A549 (cell line): ENCODE measurements at regions not wholly inside any gene's neighbourhood (a gene's known extent, or its start where the extent isn't known, plus 50 kb on each side); places are given as distances from the start of the nearest gene placed in this dataset.

Experiments used
- ATAC-seq, 2 experiments: fragments of 200-7000 bp in 1 of 2; fragments of >200 bp in 1 of 2; cut with Nextera tagmentation in 1 of 2; cut with Tn5 transposase in 1 of 2; 3 replicates each; pipeline versions ENCODE4 v1.8.0 to v1.9.1; 2018 to 2020; ENCODE audit warnings: mild to moderate bottlenecking in 1 of 2, moderate library complexity in 1 of 2
- CTCF ChIA-PET: fragments of 300-600 bp; sonication (Branson Sonifier 250); formaldehyde crosslinking; extraction: SDS; loops from one replicate; lab custom pipeline; 2021; ENCODE audit warnings: antibody characterized with exemption, inconsistent platforms; lab: Yijun Ruan, JAX
- POLR2A ChIA-PET: fragments of 350-600 bp; formaldehyde crosslinking; extraction: SDS; loops from one replicate; lab custom pipeline; 2021; ENCODE audit warnings: antibody characterized with exemption, inconsistent platforms; lab: Yijun Ruan, JAX
- DNase-seq, 2 experiments: peaks; one replicate each; pipeline versions ENCODE4 v3.0.0 to v3.0.0-alpha.2; 2011 to 2016; ENCODE audit warnings: low read depth in 1 of 2, low spot score in 1 of 2
- FAIRE-seq: peaks from 2 replicates; lab custom pipeline; 2011; peaks lifted over from hg19 to GRCh38; lab: Jason Lieb, UNC
- H3K27ac ChIP-seq, 2 experiments: fragments of >200 bp; sonication (Bioruptor Twin); formaldehyde crosslinking; 3 replicates each; pipeline ENCODE4 v1.5.1; 2016 to 2017
- H3K4me1 ChIP-seq: fragments of >200 bp; sonication (Bioruptor Twin); formaldehyde crosslinking; 3 replicates; pipeline ENCODE4 v1.6.1; 2016
- H3K4me2 ChIP-seq: fragments of >200 bp; sonication (Bioruptor Twin); formaldehyde crosslinking; 3 replicates; pipeline ENCODE4 v1.6.1; 2016
- H3K4me3 ChIP-seq: fragments of >200 bp; sonication (Bioruptor Twin); formaldehyde crosslinking; 3 replicates; pipeline ENCODE4 v1.5.1; 2016
- H3K9me3 ChIP-seq: fragments of >200 bp; sonication (Bioruptor Twin); formaldehyde crosslinking; 3 replicates; pipeline ENCODE4 v1.6.1; 2016
- CEBPB ChIP-seq, 2 experiments: fragments of >200 bp in 1 of 2; sonication (Bioruptor Twin) in 1 of 2; formaldehyde crosslinking in 1 of 2; IDR thresholded peaks; 2 replicates each; pipeline ENCODE4 v1.6.1; 2012 to 2016
- EHF ChIP-seq: fragments of 250-450 bp; sonication (Bioruptor Pico); IDR thresholded peaks from 2 replicates; pipeline ENCODE4 v1.5.0; 2020; ENCODE audit warnings: mild to moderate bottlenecking
- EP300 ChIP-seq, 2 experiments: fragments of >200 bp; sonication (Bioruptor Twin); formaldehyde crosslinking; IDR thresholded peaks; 2 replicates in 1 of 2; 3 replicates in 1 of 2; pipeline ENCODE4 v1.6.1; 2016 to 2017
- ESRRA ChIP-seq: fragments of 150-350 bp; IDR thresholded peaks from 2 replicates; pipeline ENCODE4 v1.6.1; 2014; ENCODE audit warnings: mild to moderate bottlenecking, low read length, borderline replicate concordance
- FOSB ChIP-seq: fragments of 250-450 bp; sonication (Bioruptor Pico); IDR thresholded peaks from 2 replicates; pipeline ENCODE4 v1.5.0; 2020; ENCODE audit warnings: mild to moderate bottlenecking, moderate library complexity
- GATA3 ChIP-seq: IDR thresholded peaks from 2 replicates; pipeline ENCODE4 v1.6.1; 2012; ENCODE audit warnings: borderline replicate concordance
- HEYL ChIP-seq: fragments of 250-450 bp; sonication (Bioruptor Pico); IDR thresholded peaks from 2 replicates; pipeline ENCODE4 v1.8.0; 2021; ENCODE audit warnings: mild to moderate bottlenecking, moderate library complexity
- HOXB13 ChIP-seq: fragments of 250-450 bp; sonication (Bioruptor Pico); IDR thresholded peaks from 2 replicates; pipeline ENCODE4 v1.5.0; 2020; ENCODE audit warnings: low read depth, mild to moderate bottlenecking, moderate library complexity
- JUNB ChIP-seq: fragments of >200 bp; sonication (Bioruptor Twin); formaldehyde crosslinking; IDR thresholded peaks from 2 replicates; pipeline ENCODE4 v1.6.1; 2016
- MAZ ChIP-seq: fragments of 150-350 bp; IDR thresholded peaks from 2 replicates; pipeline ENCODE4 v1.6.1; 2014; ENCODE audit warnings: antibody characterized with exemption, low read depth, low read length, borderline replicate concordance
- MYC ChIP-seq: IDR thresholded peaks from 2 replicates; pipeline ENCODE4 v1.6.1; 2012; ENCODE audit warnings: mild to moderate bottlenecking, inconsistent platforms, low read length, improper control_type of control experiment, borderline replicate concordance
- NFE2L2 ChIP-seq: fragments of 150-350 bp; conservative IDR thresholded peaks from 2 replicates; pipeline ENCODE4 v1.6.1; 2014; ENCODE audit warnings: low read length
- PHF8 ChIP-seq: fragments of 200-600 bp; sonication (generic); IDR thresholded peaks from 2 replicates; pipeline ENCODE4 v1.6.1; 2016; ENCODE audit warnings: low read depth, mild to moderate bottlenecking, antibody characterized with exemption, moderate library complexity, borderline replicate concordance
- POLR2A ChIP-seq: IDR thresholded peaks from 2 replicates; pipeline ENCODE4 v1.6.1; 2012; ENCODE audit warnings: mild to moderate bottlenecking, low read length
- POLR2AphosphoS2 ChIP-seq: conservative IDR thresholded peaks from 2 replicates; pipeline ENCODE4 v1.6.1; 2012; ENCODE audit warnings: low read length, improper control_type of control experiment, inconsistent platforms
- RAD21 ChIP-seq, 2 experiments: fragments of >200 bp in 1 of 2; sonication (Bioruptor Twin) in 1 of 2; formaldehyde crosslinking in 1 of 2; IDR thresholded peaks in 1 of 2; conservative IDR thresholded peaks in 1 of 2; 2 replicates in 1 of 2; 3 replicates in 1 of 2; pipeline ENCODE4 v1.6.1; 2012 to 2018; ENCODE audit warnings: inconsistent platforms in 1 of 2
- RFX5 ChIP-seq: fragments of 450-650 bp; IDR thresholded peaks from 2 replicates; pipeline ENCODE4 v1.7.1; 2014; ENCODE audit warnings: antibody characterized with exemption, mild to moderate bottlenecking, moderate library complexity
- SMC3 ChIP-seq: fragments of >200 bp; sonication (Bioruptor Twin); formaldehyde crosslinking; IDR thresholded peaks from 3 replicates; pipeline ENCODE4 v1.6.1; 2018; ENCODE audit warnings: inconsistent platforms
- SREBF2 ChIP-seq: fragments of 450-650 bp; IDR thresholded peaks from 2 replicates; pipeline ENCODE4 v1.6.1; 2014; ENCODE audit warnings: mild to moderate bottlenecking, moderate library complexity
- ZFP36 ChIP-seq: fragments of 450-650 bp; IDR thresholded peaks from 2 replicates; pipeline ENCODE4 v1.6.1; 2014; ENCODE audit warnings: borderline replicate concordance; ENCODE audit not compliant: partially characterized antibody
- ZNF302 ChIP-seq: fragments of 250-450 bp; sonication (Bioruptor Pico); IDR thresholded peaks from 2 replicates; pipeline ENCODE4 v1.9.0; 2021; ENCODE audit warnings: inconsistent platforms, mild to moderate bottlenecking, moderate library complexity
- WGBS: methylation state at CpG from one replicate; pipeline ENCODE4 v1.1.6; 2017; ENCODE audit errors: missing lambda C conversion rate; 5-methylcytosine and 5-hydroxymethylcytosine counted together
- TF ChIP-seq, protein P1 (sequence below): IDR thresholded peaks from 2 replicates; pipeline ENCODE4 v1.6.1; 2012
- TF ChIP-seq, protein P2 (sequence below): IDR thresholded peaks from 2 replicates; pipeline ENCODE4 v1.6.1; 2012

DNA sequence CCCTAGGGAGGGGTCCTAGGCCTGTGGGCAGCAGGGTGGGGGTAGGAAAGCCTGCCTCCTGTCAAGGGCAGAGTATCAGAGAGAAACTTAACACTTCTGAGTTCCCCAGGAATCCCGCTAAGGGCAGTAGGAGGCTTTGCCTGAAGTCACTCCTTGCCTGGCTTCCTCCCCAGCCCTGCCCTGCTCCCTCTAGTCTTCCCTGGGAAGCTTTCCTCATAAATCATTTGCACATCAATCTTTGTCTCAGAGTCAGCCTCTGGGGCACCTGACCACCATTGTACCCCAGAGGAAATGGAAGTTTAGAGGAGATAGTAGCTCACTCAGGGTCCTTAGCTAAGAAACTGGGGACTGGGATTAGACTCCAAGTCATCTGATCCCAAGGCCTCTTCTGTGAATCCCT, 129.4 kb upstream of the TLE3 start (continued):
- TF ChIP-seq, protein P1, sequence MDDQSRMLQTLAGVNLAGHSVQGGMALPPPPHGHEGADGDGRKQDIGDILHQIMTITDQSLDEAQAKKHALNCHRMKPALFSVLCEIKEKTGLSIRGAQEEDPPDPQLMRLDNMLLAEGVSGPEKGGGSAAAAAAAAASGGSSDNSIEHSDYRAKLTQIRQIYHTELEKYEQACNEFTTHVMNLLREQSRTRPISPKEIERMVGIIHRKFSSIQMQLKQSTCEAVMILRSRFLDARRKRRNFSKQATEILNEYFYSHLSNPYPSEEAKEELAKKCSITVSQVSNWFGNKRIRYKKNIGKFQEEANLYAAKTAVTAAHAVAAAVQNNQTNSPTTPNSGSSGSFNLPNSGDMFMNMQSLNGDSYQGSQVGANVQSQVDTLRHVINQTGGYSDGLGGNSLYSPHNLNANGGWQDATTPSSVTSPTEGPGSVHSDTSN, result no peak
- TF ChIP-seq NFE2L2, result no peak
- no peak for TF ChIP-seq SMC3
- no peak for TF ChIP-seq JUNB

DNA sequence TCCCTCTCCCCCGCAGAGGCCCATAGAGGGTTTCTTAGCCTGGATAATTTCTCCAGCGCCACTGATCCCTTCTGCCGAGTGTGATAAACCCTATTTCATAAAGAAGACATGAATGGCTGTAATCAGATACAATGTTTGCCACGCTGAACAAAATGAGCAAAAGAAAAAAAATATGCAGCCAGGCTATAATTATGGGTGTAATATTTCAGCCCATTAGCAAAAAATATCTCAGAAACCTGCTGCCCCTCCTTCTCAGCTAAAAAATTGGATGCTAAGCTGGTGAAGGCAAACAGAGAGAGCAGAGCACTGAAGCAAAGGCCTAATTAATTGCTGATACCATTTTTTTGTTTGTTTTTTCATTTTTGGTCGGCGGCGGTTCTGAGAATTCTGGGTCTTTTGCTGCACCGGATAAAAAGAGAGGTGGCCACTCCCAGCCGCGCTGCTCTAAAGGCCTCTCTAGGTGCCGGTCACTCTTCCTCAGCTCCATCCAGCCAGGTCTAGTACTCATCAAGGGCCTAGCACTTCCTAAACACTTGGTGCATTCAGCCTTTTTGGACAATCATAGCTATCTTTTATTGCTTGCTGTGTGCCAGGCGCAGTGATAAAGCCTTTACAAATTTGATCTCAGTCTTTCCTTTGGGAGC, 128.7 kb upstream of the TLE3 start:
- no peaks in the 10 kb centered on the region for H3K4me1 ChIP-seq
- peaks cover 15% of the 10 kb centered on the region for H3K9me3 ChIP-seq
- DNase-seq, result no peak
- H3K4me2 ChIP-seq, result no peak overlapping the region
- H3K4me3 ChIP-seq, result no peak overlapping the region
- POLR2A ChIA-PET, result no interaction called here
- TF ChIP-seq ZFP36, result no peak
- TF ChIP-seq, all 56 proteins: peak for 0
- no peak for ATAC-seq
- CTCF ChIA-PET, result interaction anchor here (1.0 to 1.8 kb wide), 5 partner anchors 9 to 751 kb away, joined by 3 to 4 read pairs (median 3); no protein-coding TSS in a partner anchor
- WGBS, result 89% methylated on average over 12 of the region's 12 CpGs
- FAIRE-seq, result no peak
- H3K27ac ChIP-seq, result no peak overlapping the region

DNA sequence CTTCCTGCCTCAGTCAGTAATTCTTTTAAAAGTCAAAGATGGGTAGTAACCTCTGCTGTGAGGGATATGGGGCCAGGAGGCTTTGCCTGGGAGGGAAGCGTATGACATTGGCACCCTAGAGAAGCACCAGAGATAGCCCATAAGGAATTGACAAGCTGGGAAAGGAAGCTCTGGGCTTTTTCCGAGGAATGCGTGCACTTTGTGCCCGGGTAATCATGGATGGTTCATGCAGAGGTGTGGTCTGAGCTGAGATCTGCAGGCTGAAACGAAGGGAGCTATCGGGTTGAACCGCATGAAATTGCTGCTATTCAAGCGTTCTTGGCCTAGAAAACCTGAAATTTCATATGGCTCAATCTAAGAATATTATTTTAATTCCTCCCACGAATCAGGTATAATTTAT, 127.7 kb upstream of the TLE3 start:
- 70% methylated on average over 9 of the region's 9 CpGs for WGBS
- POLR2A ChIA-PET, result no interaction called here
- Histone ChIP-seq H3K4me2 (no peak overlapping the region), H3K9me3 (peaks cover 7% of the 10 kb centered on the region), H3K27ac (no peak overlapping the region), H3K4me1 (no peaks in the 10 kb centered on the region), H3K4me3 (no peak overlapping the region)
- ATAC-seq (no peak), DNase-seq (no peak), FAIRE-seq (no peak)
- CTCF ChIA-PET, result interaction anchor here (0.8 to 1.4 kb wide), 2 partner anchors 12 to 262 kb away, joined by 3 to 6 read pairs; no protein-coding TSS in a partner anchor
- TF ChIP-seq SMC3 (no peak), RAD21 (conservative IDR thresholded peaks at IDR 0.05 in 1 of 2, IDR thresholded peaks at IDR 0.05 in 1 of 2) (no peak), GATA3 (no peak)

DNA sequence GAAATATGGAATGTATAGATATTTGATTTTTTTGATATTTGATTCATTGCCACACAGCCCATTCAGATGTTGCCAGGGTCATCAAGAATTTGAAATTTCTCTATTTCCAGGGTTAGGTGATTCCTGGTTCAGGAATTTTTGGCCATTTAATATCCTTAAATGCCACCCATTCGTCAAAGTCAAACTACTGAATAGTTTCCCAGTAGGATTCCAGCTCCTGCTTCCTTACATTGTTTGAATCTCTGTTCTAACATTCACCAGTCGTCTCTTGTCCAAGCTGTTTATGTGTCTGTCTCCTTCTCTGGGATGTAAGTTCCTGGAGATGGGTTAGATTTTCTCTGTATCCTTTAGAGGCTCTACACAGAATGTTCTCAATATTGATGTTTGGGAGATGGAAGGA, 124.9 kb upstream of the TLE3 start:
- FAIRE-seq (no peak), DNase-seq (no peak), ATAC-seq (no peak)
- no peak overlapping the region for H3K4me3 ChIP-seq
- H3K9me3 ChIP-seq, result no peaks in the 10 kb centered on the region
- no peaks in the 10 kb centered on the region for H3K4me1 ChIP-seq
- ChIA-PET POLR2A (no interaction called here), CTCF (no interaction called here)
- no peak overlapping the region for H3K4me2 ChIP-seq
- WGBS, result 56% methylated on average over 2 of the region's 2 CpGs
- no peak overlapping the region for H3K27ac ChIP-seq
- TF ChIP-seq, protein P2, sequence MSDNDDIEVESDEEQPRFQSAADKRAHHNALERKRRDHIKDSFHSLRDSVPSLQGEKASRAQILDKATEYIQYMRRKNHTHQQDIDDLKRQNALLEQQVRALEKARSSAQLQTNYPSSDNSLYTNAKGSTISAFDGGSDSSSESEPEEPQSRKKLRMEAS, result no peak
- TF ChIP-seq SREBF2 (no peak), EP300 (IDR thresholded peaks at IDR 0.05) (no peak), HOXB13 (CRISPR knock-in tag) (no peak), CEBPB (IDR thresholded peaks at IDR 0.05) (no peak), ESRRA (no peak), HEYL (CRISPR knock-in tag) (no peak), POLR2AphosphoS2 (no peak), POLR2A (no peak), EHF (CRISPR knock-in tag) (no peak), FOSB (no peak), PHF8 (no peak), MYC (no peak), RFX5 (no peak), ZNF302 (CRISPR knock-in tag) (no peak), MAZ (no peak)
- TF ChIP-seq, all 56 proteins: peak for 0
